ENCODE measurements at regions not wholly inside any gene's neighbourhood (a gene's known extent, or its start where the extent isn't known, plus 50 kb on each side); places are given as distances from the start of the nearest gene placed in this dataset.

DNA sequence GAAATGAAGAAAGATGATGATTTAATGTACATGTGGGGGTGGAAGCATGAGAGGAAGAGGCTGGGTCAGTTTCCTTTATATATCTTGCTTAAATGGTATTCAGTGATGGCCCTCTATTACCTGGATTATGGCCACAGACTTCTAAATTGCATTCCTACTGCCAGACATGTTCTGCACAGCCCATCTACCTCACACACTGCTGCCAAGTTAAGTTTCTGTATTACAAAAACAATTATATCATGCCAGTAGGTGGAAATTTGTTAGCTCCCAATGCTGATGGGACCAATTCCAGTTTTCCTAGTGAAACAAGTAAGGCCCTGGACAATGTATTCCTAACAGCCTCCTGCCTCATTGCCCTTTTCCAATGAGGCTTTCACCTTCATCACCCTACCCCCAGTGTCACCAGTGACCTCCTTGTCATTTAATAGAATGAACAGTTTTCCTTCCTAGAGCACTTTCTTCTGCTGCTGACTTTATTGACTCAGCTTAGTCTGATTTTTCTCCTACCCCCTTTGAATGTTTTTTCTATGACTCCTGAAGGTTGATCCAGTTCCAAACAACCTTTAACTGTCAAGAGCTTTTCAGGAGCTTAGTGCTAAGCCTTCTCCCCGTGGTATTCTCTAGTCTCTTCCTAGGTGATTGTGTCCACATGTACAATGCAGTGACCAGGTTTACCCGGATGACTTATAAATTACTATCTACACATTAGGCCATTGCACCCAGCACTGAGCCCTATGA is 316.6 kb upstream of the ANKRD30A start:
- TF ChIP-seq, protein P1, sequence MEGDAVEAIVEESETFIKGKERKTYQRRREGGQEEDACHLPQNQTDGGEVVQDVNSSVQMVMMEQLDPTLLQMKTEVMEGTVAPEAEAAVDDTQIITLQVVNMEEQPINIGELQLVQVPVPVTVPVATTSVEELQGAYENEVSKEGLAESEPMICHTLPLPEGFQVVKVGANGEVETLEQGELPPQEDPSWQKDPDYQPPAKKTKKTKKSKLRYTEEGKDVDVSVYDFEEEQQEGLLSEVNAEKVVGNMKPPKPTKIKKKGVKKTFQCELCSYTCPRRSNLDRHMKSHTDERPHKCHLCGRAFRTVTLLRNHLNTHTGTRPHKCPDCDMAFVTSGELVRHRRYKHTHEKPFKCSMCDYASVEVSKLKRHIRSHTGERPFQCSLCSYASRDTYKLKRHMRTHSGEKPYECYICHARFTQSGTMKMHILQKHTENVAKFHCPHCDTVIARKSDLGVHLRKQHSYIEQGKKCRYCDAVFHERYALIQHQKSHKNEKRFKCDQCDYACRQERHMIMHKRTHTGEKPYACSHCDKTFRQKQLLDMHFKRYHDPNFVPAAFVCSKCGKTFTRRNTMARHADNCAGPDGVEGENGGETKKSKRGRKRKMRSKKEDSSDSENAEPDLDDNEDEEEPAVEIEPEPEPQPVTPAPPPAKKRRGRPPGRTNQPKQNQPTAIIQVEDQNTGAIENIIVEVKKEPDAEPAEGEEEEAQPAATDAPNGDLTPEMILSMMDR (IDR thresholded peaks at IDR 0.05), result no peak
- no peak for TF ChIP-seq POLR2A (IDR thresholded peaks at IDR 0.05)

All from lower leg skin (tissue), 3 donors.